ENCODE measurements at regions not wholly inside any gene's neighbourhood (a gene's known extent, or its start where the extent isn't known, plus 50 kb on each side); places are given as distances from the start of the nearest gene placed in this dataset.

DNA sequence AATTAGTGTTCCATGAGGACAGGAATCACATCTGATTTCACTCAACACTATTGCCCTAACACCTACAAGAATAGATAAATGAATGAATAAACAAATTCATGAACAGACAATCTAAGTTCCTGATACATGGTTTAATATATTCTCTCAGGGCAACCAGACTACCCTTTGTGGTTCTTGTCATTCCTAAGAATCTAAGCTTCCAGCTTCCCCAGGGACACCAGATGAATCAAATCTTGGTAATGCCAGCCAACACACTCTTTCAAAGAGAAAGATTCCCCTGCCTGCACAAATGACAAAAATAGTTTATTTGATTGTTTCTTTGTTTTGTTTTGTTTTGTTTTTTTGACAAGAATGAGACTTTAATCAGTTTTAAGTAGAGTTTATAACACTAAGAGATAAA is 237.5 kb upstream of the CHAC2 start:
- TF ChIP-seq POLR2A (IDR thresholded peaks at IDR 0.05): no peak
- TF ChIP-seq, protein P1, sequence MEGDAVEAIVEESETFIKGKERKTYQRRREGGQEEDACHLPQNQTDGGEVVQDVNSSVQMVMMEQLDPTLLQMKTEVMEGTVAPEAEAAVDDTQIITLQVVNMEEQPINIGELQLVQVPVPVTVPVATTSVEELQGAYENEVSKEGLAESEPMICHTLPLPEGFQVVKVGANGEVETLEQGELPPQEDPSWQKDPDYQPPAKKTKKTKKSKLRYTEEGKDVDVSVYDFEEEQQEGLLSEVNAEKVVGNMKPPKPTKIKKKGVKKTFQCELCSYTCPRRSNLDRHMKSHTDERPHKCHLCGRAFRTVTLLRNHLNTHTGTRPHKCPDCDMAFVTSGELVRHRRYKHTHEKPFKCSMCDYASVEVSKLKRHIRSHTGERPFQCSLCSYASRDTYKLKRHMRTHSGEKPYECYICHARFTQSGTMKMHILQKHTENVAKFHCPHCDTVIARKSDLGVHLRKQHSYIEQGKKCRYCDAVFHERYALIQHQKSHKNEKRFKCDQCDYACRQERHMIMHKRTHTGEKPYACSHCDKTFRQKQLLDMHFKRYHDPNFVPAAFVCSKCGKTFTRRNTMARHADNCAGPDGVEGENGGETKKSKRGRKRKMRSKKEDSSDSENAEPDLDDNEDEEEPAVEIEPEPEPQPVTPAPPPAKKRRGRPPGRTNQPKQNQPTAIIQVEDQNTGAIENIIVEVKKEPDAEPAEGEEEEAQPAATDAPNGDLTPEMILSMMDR (IDR thresholded peaks at IDR 0.05): no peak
